ENCODE measurements at regions not wholly inside any gene's neighbourhood (a gene's known extent, or its start where the extent isn't known, plus 50 kb on each side); places are given as distances from the start of the nearest gene placed in this dataset.

- Histone ChIP-seq H3K9ac (ENCODE audit: low read length) (no peak overlapping the region), H3K4me3 (replicated peaks in 1 of 2; ENCODE audit: low read depth in 1 of 2, low read length in 2 of 2) (no peak overlapping the region), H3K4me2 (ENCODE audit: low read length) (no peak overlapping the region), H3K4me1 (ENCODE audit: control insufficient read depth in 1 of 2, insufficient read depth in 2 of 2, low read length in 2 of 2) (no peaks in the 10 kb centered on the region), H3K36me3 (ENCODE audit: control insufficient read depth in 1 of 2, insufficient read depth in 2 of 2, low read length in 2 of 2) (no peaks in the 10 kb centered on the region), H3K9me3 (ENCODE audit: control insufficient read depth in 1 of 2, insufficient read depth in 1 of 2, low read depth in 1 of 2, low read length in 2 of 2) (no peaks in the 10 kb centered on the region), H4K20me1 (ENCODE audit: insufficient read depth) (no peaks in the 10 kb centered on the region), H2AFZ (ENCODE audit: low read depth, low read length, poor library complexity, severe bottlenecking) (no peak overlapping the region), H3K27ac (ENCODE audit: low read depth, low read length) (no peak overlapping the region), H3K27me3 (ENCODE audit: insufficient read depth, low read length) (peaks cover 22% of the 10 kb centered on the region), H3K9me2 (ENCODE audit: insufficient read depth) (no peaks in the 10 kb centered on the region), H3K79me2 (ENCODE audit: insufficient read depth, low read length) (no peaks in the 10 kb centered on the region)
- ChIA-PET CTCF (no interaction called here), POLR2A (no interaction called here), RAD21 (ENCODE audit: low non-redundant PET in 1 of 2, low total read pairs in 2 of 2, uncharacterized antibody in 2 of 2, unreplicated experiment in 2 of 2) (no interaction called here)
- intact Hi-C loops (cut with micrococcal nuclease): no loop called here
- TF ChIP-seq SRF (IDR thresholded peaks at IDR 0.05; ENCODE audit: low read depth): no peak
- no peak for TF ChIP-seq YY1 (IDR thresholded peaks at IDR 0.05; ENCODE audit: extremely low read depth, insufficient replicate concordance, low read depth, low read length)
- no peak for TF ChIP-seq CBX3 (IDR thresholded peaks at IDR 0.05; ENCODE audit: low read depth)
- no peak for TF ChIP-seq FOSL1 (IDR thresholded peaks at IDR 0.05; ENCODE audit: low read depth)
- TF ChIP-seq TCF7L2 (IDR thresholded peaks at IDR 0.05; ENCODE audit: borderline replicate concordance, extremely low read depth, insufficient read depth, insufficient read length): no peak
- no peak for TF ChIP-seq EGR1 (IDR thresholded peaks at IDR 0.05; ENCODE audit: low read depth)
- TF ChIP-seq CEBPB (IDR thresholded peaks at IDR 0.05; ENCODE audit: low read depth): no peak
- ATAC-seq (no peak), DNase-seq (ENCODE audit: low read depth, low spot score) (no peak)
- BruUV-seq (replicated peaks): no TSS peak
These were observed 111.8 kb upstream of the ADAMTS9 start for GRCh38 chr3:64799606-64800005.

- ChIA-PET RAD21 (ENCODE audit: low non-redundant PET in 1 of 2, low total read pairs in 2 of 2, uncharacterized antibody in 2 of 2, unreplicated experiment in 2 of 2) (no interaction called here), POLR2A (no interaction called here), CTCF (no interaction called here)
- no peaks in the 10 kb centered on the region for H3K36me3 ChIP-seq (ENCODE audit: control insufficient read depth in 1 of 2, insufficient read depth in 2 of 2, low read length in 2 of 2)
- no peaks in the 10 kb centered on the region for H3K9me3 ChIP-seq (ENCODE audit: control insufficient read depth in 1 of 2, insufficient read depth in 1 of 2, low read depth in 1 of 2, low read length in 2 of 2)
- no peaks in the 10 kb centered on the region for H3K9me2 ChIP-seq (ENCODE audit: insufficient read depth)
- H3K27ac ChIP-seq (ENCODE audit: low read depth, low read length): no peak overlapping the region
- H3K4me1 ChIP-seq (ENCODE audit: control insufficient read depth in 1 of 2, insufficient read depth in 2 of 2, low read length in 2 of 2): no peaks in the 10 kb centered on the region
- no peak overlapping the region for H3K4me3 ChIP-seq (replicated peaks in 1 of 2; ENCODE audit: low read depth in 1 of 2, low read length in 2 of 2)
- DNase-seq (ENCODE audit: low read depth, low spot score) (no peak), ATAC-seq (no peak)
- intact Hi-C loops (cut with micrococcal nuclease): no loop called here
- no peak overlapping the region for H3K9ac ChIP-seq (ENCODE audit: low read length)
- H3K4me2 ChIP-seq (ENCODE audit: low read length): no peak overlapping the region
- no peaks in the 10 kb centered on the region for H4K20me1 ChIP-seq (ENCODE audit: insufficient read depth)
- H3K27me3 ChIP-seq (ENCODE audit: insufficient read depth, low read length): peaks cover 13% of the 10 kb centered on the region
- no peak overlapping the region for H2AFZ ChIP-seq (ENCODE audit: low read depth, low read length, poor library complexity, severe bottlenecking)
- H3K79me2 ChIP-seq (ENCODE audit: insufficient read depth, low read length): no peaks in the 10 kb centered on the region
- no TSS peak for BruUV-seq (replicated peaks)
- no peak for TF ChIP-seq ZBTB33 (IDR thresholded peaks at IDR 0.05; ENCODE audit: extremely low read depth, insufficient replicate concordance, low read length)
- no peak for TF ChIP-seq ELF1 (IDR thresholded peaks at IDR 0.05; ENCODE audit: borderline replicate concordance, low read depth)
- TF ChIP-seq ATF3 (IDR thresholded peaks at IDR 0.05): no peak
- TF ChIP-seq SP1 (IDR thresholded peaks at IDR 0.05; ENCODE audit: low read depth): no peak
- no peak for TF ChIP-seq POLR2A (IDR thresholded peaks at IDR 0.05; ENCODE audit: borderline replicate concordance, extremely low read depth, insufficient read depth, insufficient read length)
- TF ChIP-seq EZH2phosphoT487 (IDR thresholded peaks at IDR 0.05; ENCODE audit: borderline replicate concordance): no peak
- no peak for TF ChIP-seq MAX (IDR thresholded peaks at IDR 0.05)
- TF ChIP-seq JUND (IDR thresholded peaks at IDR 0.05): no peak
- no peak for TF ChIP-seq REST (IDR thresholded peaks at IDR 0.05; ENCODE audit: low read depth)
- no peak for TF ChIP-seq RAD21 (IDR thresholded peaks at IDR 0.05; ENCODE audit: low read depth)
- TF ChIP-seq EZH2 (IDR thresholded peaks at IDR 0.05): no peak
These were observed 110.5 kb upstream of the ADAMTS9 start for GRCh38 chr3:64798316-64798715.
